Prostate gland (tissue), 2 donors: ENCODE measurements at regions not wholly inside any gene's neighbourhood (a gene's known extent, or its start where the extent isn't known, plus 50 kb on each side); places are given as distances from the start of the nearest gene placed in this dataset.
"Not testable (repeated sequence)": the region's sequence is repeated elsewhere in the genome, so short reads cannot be mapped to it uniquely, and the experiment has no call there.

Experiments used
- DNase-seq: peaks from one replicate; pipeline ENCODE4 v3.0.0-alpha.2; 2019; ENCODE audit warnings: low spot score
- H3K27ac ChIP-seq, 2 donors: fragments of 200-600 bp; sonication (generic); 2 replicates each; pipeline ENCODE4 v1.5.1; 2017 to 2019
- H3K27me3 ChIP-seq: fragments of 200-600 bp; sonication (generic); replicated peaks from 2 replicates; pipeline ENCODE4 v1.5.1; 2019; ENCODE audit not compliant: insufficient read depth
- H3K36me3 ChIP-seq, 2 donors: fragments of 200-600 bp; sonication (generic); 1 replicate in 1 of 2; 2 replicates in 1 of 2; pipeline versions ENCODE4 v1.5.1 to v1.8.1; 2017 to 2019
- H3K4me1 ChIP-seq: fragments of 200-600 bp; sonication (generic); replicated peaks from 2 replicates; pipeline ENCODE4 v1.5.1; 2019
- H3K4me3 ChIP-seq, 2 donors: fragments of 200-600 bp; sonication (generic); 2 replicates each; pipeline ENCODE4 v1.5.1; 2017 to 2019
- H3K9me3 ChIP-seq: fragments of 200-600 bp; sonication (generic); 2 replicates; pipeline ENCODE4 v1.5.1; 2017
- CTCF ChIP-seq, 4 experiments: fragments of 200-600 bp in 2 of 4; fragments of 450-650 bp in 2 of 4; sonication (generic) in 2 of 4; IDR thresholded peaks; 1 replicate in 3 of 4; 2 replicates in 1 of 4; pipeline ENCODE4 v1.5.1; 2016 to 2019; ENCODE audit warnings: antibody characterized with exemption in 4 of 4, mild to moderate bottlenecking in 2 of 4, moderate library complexity in 2 of 4
- POLR2A ChIP-seq: fragments of 450-650 bp; IDR thresholded peaks from one replicate; pipeline ENCODE4 v1.6.1; 2016; ENCODE audit warnings: antibody characterized with exemption, mild to moderate bottlenecking
- POLR2AphosphoS5 ChIP-seq: sonication (generic); formaldehyde crosslinking; IDR thresholded peaks from one replicate; pipeline ENCODE4 v1.6.1; 2017; ENCODE audit warnings: antibody characterized with exemption
- WGBS: methylation state at CpG from one replicate; pipeline ENCODE4 v1.1.5; 2018; 5-methylcytosine and 5-hydroxymethylcytosine counted together
- intact Hi-C: fragments of 100-400 bp; cut with DNase I; formaldehyde crosslinking; loops from one replicate; pipeline ENCODE4 v1.14.2; 2022

GRCh38 chr7:81051811-81052413 is 133.1 kb upstream of the SEMA3C start:
- WGBS: 27% methylated on average over 3 of the region's 3 CpGs
- Histone ChIP-seq H3K27me3 (no peaks in the 10 kb centered on the region), H3K4me1 (no peaks in the 10 kb centered on the region), H3K4me3 (no peak overlapping the region), H3K9me3 (no peaks in the 10 kb centered on the region), H3K27ac (no peak overlapping the region), H3K36me3 (no peaks in the 10 kb centered on the region)
- TF ChIP-seq CTCF (IDR thresholded peaks at IDR 0.05) (no peak), POLR2AphosphoS5 (no peak), POLR2A (no peak)
- intact Hi-C loops: no loop called here
- DNase-seq: no peak

- H3K27me3 ChIP-seq: no peaks in the 10 kb centered on the region
- H3K4me3 ChIP-seq: no peak overlapping the region
- no peaks in the 10 kb centered on the region for H3K4me1 ChIP-seq
- TF ChIP-seq CTCF (IDR thresholded peaks at IDR 0.05) (no peak), POLR2AphosphoS5 (no peak), POLR2A (no peak)
- H3K36me3 ChIP-seq: no peaks in the 10 kb centered on the region
- no peaks in the 10 kb centered on the region for H3K9me3 ChIP-seq
- H3K27ac ChIP-seq: no peak overlapping the region
- no peak for DNase-seq
- intact Hi-C loops: no loop called here
These were observed 126.7 kb upstream of the SEMA3C start for GRCh38 chr7:81045491-81046030.

- H3K27me3 ChIP-seq, DNase-seq, H3K36me3 ChIP-seq, intact Hi-C loops, H3K9me3 ChIP-seq, H3K4me1 ChIP-seq, H3K4me3 ChIP-seq, H3K27ac ChIP-seq: not testable (repeated sequence)
- WGBS: 91% methylated on average over 16 of the region's 21 CpGs
These were observed 123.8 kb upstream of the SEMA3C start for GRCh38 chr7:81042646-81043045.

GRCh38 chr7:81040496-81040895 is 121.6 kb upstream of the SEMA3C start:
- Histone ChIP-seq H3K27me3 (no peaks in the 10 kb centered on the region), H3K4me1 (no peaks in the 10 kb centered on the region), H3K27ac (no peak overlapping the region), H3K4me3 (no peak overlapping the region), H3K36me3 (no peaks in the 10 kb centered on the region), H3K9me3 (no peaks in the 10 kb centered on the region)
- intact Hi-C loops: no loop called here
- 67% methylated on average over 1 of the region's 1 CpG for WGBS
- peak; percentile 30 for DNase-seq
- no peak for TF ChIP-seq CTCF (IDR thresholded peaks at IDR 0.05)
- peak; percentile 46 for TF ChIP-seq POLR2AphosphoS5

GRCh38 chr7:81036871-81037270 is 118.0 kb upstream of the SEMA3C start:
- no peak for DNase-seq
- no peaks in the 10 kb centered on the region for H3K9me3 ChIP-seq
- H3K27me3 ChIP-seq: no peaks in the 10 kb centered on the region
- no peaks in the 10 kb centered on the region for H3K4me1 ChIP-seq
- intact Hi-C loops: no loop called here
- no peak overlapping the region for H3K4me3 ChIP-seq
- no peak overlapping the region for H3K27ac ChIP-seq
- TF ChIP-seq POLR2AphosphoS5 (no peak), CTCF (IDR thresholded peaks at IDR 0.05) (no peak), POLR2A (no peak)
- H3K36me3 ChIP-seq: no peaks in the 10 kb centered on the region
